Esophagus (tissue), 2 donors: ENCODE measurements at regions not wholly inside any gene's neighbourhood (a gene's known extent, or its start where the extent isn't known, plus 50 kb on each side); places are given as distances from the start of the nearest gene placed in this dataset.

Source experiments
- H3K27ac ChIP-seq, 2 donors: one replicate each; pipeline ENCODE4 v1.5.1; 2013; ENCODE audit warnings: low read depth in 2 of 2, mild to moderate bottlenecking in 2 of 2, inconsistent platforms in 1 of 2, low read length in 1 of 2, moderate library complexity in 1 of 2
- H3K27me3 ChIP-seq, 2 donors: one replicate each; pipeline ENCODE4 v1.6.1; 2013; ENCODE audit warnings: low read length in 2 of 2, control low read depth in 1 of 2, mild to moderate bottlenecking in 1 of 2; ENCODE audit not compliant: insufficient read depth in 2 of 2, control insufficient read depth in 1 of 2
- H3K36me3 ChIP-seq, 2 donors: one replicate each; pipeline ENCODE4 v1.6.1; 2013; ENCODE audit warnings: low read length in 1 of 2; ENCODE audit not compliant: control insufficient read depth in 2 of 2, insufficient read depth in 2 of 2
- H3K4me1 ChIP-seq, 2 donors: one replicate each; pipeline ENCODE4 v1.6.1; 2013; ENCODE audit warnings: low read length in 1 of 2; ENCODE audit not compliant: control insufficient read depth in 2 of 2, insufficient read depth in 2 of 2
- H3K4me3 ChIP-seq, 2 donors: one replicate each; pipeline ENCODE4 v1.5.1; 2013; ENCODE audit warnings: low read length in 2 of 2, mild to moderate bottlenecking in 2 of 2, low read depth in 1 of 2, moderate library complexity in 1 of 2
- H3K9me3 ChIP-seq, 2 donors: one replicate each; pipeline ENCODE4 v1.6.1; 2013; ENCODE audit warnings: mild to moderate bottlenecking in 2 of 2, low read depth in 1 of 2, low read length in 1 of 2, moderate library complexity in 1 of 2; ENCODE audit not compliant: control insufficient read depth in 2 of 2, insufficient read depth in 1 of 2
- WGBS, 2 donors: extraction: QIAGEN DNeasy Blood & Tissue Kit; methylation state at CpG; one replicate each; pipeline ENCODE4 v1.1.7; 2013; 5-methylcytosine and 5-hydroxymethylcytosine counted together
- donor health status: healthy with polysubstance abuse.
- donor health status: Bipolar disorder and iron deficiency.

DNA sequence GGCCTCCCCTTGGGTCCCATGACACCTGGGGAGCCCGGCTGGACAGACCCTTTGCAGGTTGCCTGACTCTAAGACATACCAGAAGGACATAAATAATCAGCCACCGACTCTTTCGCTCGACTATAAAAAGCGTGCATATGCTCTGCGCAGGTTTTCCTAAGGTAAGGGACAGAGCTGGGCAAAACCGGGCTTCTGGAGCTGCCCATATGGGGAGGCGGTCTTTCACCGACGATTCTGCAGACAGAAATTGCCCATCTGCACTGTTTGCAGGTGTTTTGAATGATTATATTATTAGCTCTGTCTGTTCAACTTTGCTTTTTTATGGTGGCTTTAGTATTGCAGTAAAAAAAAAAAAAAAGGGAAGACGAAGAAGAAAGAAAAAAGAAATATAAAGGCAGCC, 347.2 kb downstream of the TSHZ3 start:
- H3K9me3 ChIP-seq, result peaks cover 0 to 4% of the 10 kb centered on the region in 2 donors
- no peaks in the 10 kb centered on the region for H3K36me3 ChIP-seq
- H3K4me1 ChIP-seq, result no peaks in the 10 kb centered on the region
- 81% methylated on average over 11 of the region's 11 CpGs for WGBS, 2 donors
- no peaks in the 10 kb centered on the region for H3K27me3 ChIP-seq
- H3K27ac ChIP-seq, result no peak overlapping the region
- H3K4me3 ChIP-seq, result no peak overlapping the region

DNA sequence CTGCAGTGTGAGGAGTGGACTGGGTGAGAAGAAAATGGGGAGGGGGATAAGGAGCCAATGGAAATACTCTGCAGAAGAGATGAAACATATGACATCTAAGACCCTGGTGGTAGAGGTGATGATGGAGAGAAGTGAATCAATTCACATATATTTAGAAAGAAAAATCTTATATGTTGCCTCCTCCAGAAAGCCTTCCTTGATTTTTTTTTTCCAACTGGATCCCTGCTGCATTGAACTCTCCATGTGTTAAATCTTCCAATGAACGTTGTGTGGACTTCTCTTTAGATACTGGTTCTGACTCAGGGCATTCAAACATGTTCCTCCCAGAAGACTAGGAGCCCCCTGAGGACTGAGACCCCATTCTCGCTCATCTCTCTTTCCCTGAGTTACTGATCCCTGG, 348.3 kb downstream of the TSHZ3 start:
- no peak overlapping the region for H3K4me3 ChIP-seq
- 65 to 72% methylated on average over 2 of the region's 2 CpGs for WGBS, 2 donors
- no peaks in the 10 kb centered on the region for H3K4me1 ChIP-seq
- peaks cover 0 to 4% of the 10 kb centered on the region in 2 donors for H3K9me3 ChIP-seq
- H3K36me3 ChIP-seq, result no peaks in the 10 kb centered on the region
- H3K27ac ChIP-seq, result no peak overlapping the region
- H3K27me3 ChIP-seq, result no peaks in the 10 kb centered on the region

DNA sequence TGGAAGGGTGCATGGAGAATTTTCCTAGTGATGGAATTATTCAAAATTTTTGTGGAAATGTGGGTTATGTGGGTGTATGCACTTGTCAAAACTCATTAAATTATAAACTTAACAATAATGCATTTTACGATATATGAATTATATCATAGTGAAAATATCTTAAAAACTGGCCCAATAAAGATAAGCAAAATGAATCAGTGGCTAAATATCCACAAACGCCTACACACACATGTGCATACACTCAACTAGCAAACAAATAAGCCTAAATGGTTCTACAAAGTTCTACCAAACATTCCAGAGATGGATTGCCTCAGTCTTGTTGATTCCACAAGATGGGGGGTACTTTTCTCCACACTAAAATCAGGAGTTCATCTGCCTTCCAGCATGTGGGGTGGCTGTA, 349.5 kb downstream of the TSHZ3 start:
- no peaks in the 10 kb centered on the region for H3K27me3 ChIP-seq
- H3K4me1 ChIP-seq, result no peaks in the 10 kb centered on the region
- 57 to 61% methylated on average over 2 of the region's 2 CpGs for WGBS, 2 donors
- H3K36me3 ChIP-seq, result no peaks in the 10 kb centered on the region
- H3K9me3 ChIP-seq, result no peaks in the 10 kb centered on the region
- no peak overlapping the region for H3K27ac ChIP-seq
- no peak overlapping the region for H3K4me3 ChIP-seq

GRCh38 chr19:30997222-30997621, 352.0 kb downstream of the TSHZ3 start:
- H3K27me3 ChIP-seq, result no peaks in the 10 kb centered on the region
- H3K36me3 ChIP-seq, result no peaks in the 10 kb centered on the region
- WGBS, 2 donors, result 68 to 75% methylated on average over 4 of the region's 4 CpGs
- no peaks in the 10 kb centered on the region for H3K4me1 ChIP-seq
- H3K9me3 ChIP-seq, result no peaks in the 10 kb centered on the region
- H3K27ac ChIP-seq, result no peak overlapping the region
- H3K4me3 ChIP-seq, result no peak overlapping the region

DNA sequence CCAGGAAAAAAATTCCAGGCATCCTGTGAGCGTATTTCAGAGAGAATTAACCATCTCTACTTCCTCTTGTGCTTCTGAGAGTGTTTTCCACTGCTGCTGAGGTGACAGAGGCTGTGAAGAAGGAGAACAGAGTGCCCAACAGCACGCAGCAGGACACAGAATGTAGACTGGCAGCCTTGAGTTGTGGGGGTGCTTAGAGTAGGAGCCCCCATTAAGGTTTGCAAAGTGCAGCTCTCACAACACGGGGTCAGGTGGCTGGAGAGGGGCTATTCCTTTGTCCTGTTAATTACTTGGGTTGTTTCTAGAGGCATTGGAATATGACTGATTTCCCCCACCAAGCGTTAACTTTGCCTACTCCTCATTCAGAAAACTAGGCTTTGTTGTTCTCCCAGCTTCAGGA, 370.6 kb downstream of the TSHZ3 start:
- H3K36me3 ChIP-seq, result no peaks in the 10 kb centered on the region
- no peaks in the 10 kb centered on the region for H3K9me3 ChIP-seq
- no peak overlapping the region for H3K27ac ChIP-seq
- H3K27me3 ChIP-seq, result no peaks in the 10 kb centered on the region
- no peak overlapping the region for H3K4me3 ChIP-seq
- WGBS, 2 donors, result 30 to 38% methylated on average over 4 of the region's 4 CpGs
- H3K4me1 ChIP-seq, result no peaks in the 10 kb centered on the region

GRCh38 chr19:30969591-30969990, 379.6 kb downstream of the TSHZ3 start:
- Histone ChIP-seq H3K4me1 (no peaks in the 10 kb centered on the region), H3K27me3 (no peaks in the 10 kb centered on the region), H3K9me3 (peaks cover 0 to 2% of the 10 kb centered on the region in 2 donors), H3K4me3 (no peak overlapping the region), H3K36me3 (no peaks in the 10 kb centered on the region), H3K27ac (no peak overlapping the region)
- WGBS, 2 donors, result 84 to 94% methylated on average over 2 of the region's 2 CpGs

DNA sequence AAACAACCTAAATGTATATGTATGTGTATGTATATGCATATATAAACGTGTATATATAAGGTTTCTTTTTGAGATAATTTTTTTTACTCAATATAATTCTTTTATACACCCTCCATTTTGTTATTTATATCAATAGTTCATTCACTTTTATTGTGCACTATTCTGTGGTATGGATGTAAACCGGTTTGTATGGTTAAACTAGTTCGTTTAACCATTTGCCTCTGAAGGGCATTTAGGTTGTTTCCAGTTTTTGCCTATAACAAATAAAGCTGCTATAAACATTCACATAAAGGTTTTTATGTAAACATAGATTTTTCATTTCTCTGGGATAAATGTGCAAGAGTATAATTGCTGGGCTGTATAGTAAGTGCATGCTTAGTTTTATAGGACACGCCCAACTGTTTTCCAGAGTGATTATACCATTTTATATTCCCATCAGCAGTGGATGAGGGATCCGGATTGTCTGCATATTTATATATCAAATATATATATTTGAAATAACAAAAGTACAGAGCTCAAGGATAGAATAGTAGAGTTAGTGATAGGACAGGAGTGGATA, 380.3 kb downstream of the TSHZ3 start:
- no peaks in the 10 kb centered on the region for H3K27me3 ChIP-seq

GRCh38 chr19:30968210-30968609, 381.0 kb downstream of the TSHZ3 start:
- no peaks in the 10 kb centered on the region for H3K27me3 ChIP-seq
- H3K27ac ChIP-seq, result no peak overlapping the region
- no peak overlapping the region for H3K4me3 ChIP-seq
- H3K36me3 ChIP-seq, result no peaks in the 10 kb centered on the region
- H3K4me1 ChIP-seq, result no peaks in the 10 kb centered on the region
- H3K9me3 ChIP-seq, result peaks cover 2 to 3% of the 10 kb centered on the region in 2 donors
- WGBS, 2 donors, result 90 to 92% methylated on average over 5 of the region's 5 CpGs

More for the DNA sequence above, 380.3 kb downstream of the TSHZ3 start:
- WGBS, 2 donors, result 77 to 78% methylated on average over 5 of the region's 5 CpGs
- H3K4me3 ChIP-seq, result no peak overlapping the region
- H3K9me3 ChIP-seq, result peaks cover 2 to 3% of the 10 kb centered on the region in 2 donors
- no peaks in the 10 kb centered on the region for H3K36me3 ChIP-seq
- no peaks in the 10 kb centered on the region for H3K4me1 ChIP-seq
- no peak overlapping the region for H3K27ac ChIP-seq

GRCh38 chr19:30966486-30966885, 382.8 kb downstream of the TSHZ3 start:
- 75 to 88% methylated on average over 4 of the region's 4 CpGs for whole genome bisulfite sequencing, 2 donors
- no peaks in the 10 kb centered on the region for H3K4me1 ChIP-seq
- no peak overlapping the region for H3K27ac ChIP-seq
- H3K27me3 ChIP-seq, result no peaks in the 10 kb centered on the region
- peaks cover 2 to 3% of the 10 kb centered on the region in 2 donors for H3K9me3 ChIP-seq
- no peak overlapping the region for H3K4me3 ChIP-seq
- no peaks in the 10 kb centered on the region for H3K36me3 ChIP-seq

DNA sequence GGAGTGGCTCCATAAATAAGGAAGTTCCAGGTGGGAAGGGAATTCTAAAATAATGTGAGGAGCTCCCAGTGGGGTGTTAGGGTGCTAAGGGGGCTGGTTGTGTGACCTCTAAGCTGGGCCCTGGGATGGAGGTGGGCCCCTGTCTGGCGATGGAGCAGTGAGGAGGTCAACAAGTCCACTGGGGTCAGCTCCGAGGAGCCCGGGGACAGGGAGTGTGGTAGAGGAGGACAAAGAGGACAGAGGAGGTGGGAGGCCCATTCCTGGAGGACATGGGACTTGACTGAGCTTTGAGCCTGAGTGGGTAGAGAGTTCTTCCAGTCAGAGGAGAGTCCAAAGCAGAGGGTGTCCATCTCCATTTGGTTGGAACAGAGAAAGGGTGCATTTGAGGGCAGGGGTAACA, 390.2 kb downstream of the TSHZ3 start:
- 83 to 84% methylated on average over 3 of the region's 3 CpGs for WGBS, 2 donors
- no peak overlapping the region for H3K4me3 ChIP-seq
- no peaks in the 10 kb centered on the region for H3K4me1 ChIP-seq
- no peak overlapping the region for H3K27ac ChIP-seq
- peaks cover 2 to 6% of the 10 kb centered on the region in 2 donors for H3K9me3 ChIP-seq
- no peaks in the 10 kb centered on the region for H3K36me3 ChIP-seq
- no peaks in the 10 kb centered on the region for H3K27me3 ChIP-seq
